NCI-H345 treated with DMSO at 0.1 percent for 48 hours (cell line): ENCODE measurements at regions not wholly inside any gene's neighbourhood (a gene's known extent, or its start where the extent isn't known, plus 50 kb on each side); places are given as distances from the start of the nearest gene placed in this dataset.

Experiments
- DNase-seq: peaks from one replicate; lab custom pipeline; 2025; ENCODE audit not compliant: unreplicated experiment; lab: John Stamatoyannopoulos, UW

DNA sequence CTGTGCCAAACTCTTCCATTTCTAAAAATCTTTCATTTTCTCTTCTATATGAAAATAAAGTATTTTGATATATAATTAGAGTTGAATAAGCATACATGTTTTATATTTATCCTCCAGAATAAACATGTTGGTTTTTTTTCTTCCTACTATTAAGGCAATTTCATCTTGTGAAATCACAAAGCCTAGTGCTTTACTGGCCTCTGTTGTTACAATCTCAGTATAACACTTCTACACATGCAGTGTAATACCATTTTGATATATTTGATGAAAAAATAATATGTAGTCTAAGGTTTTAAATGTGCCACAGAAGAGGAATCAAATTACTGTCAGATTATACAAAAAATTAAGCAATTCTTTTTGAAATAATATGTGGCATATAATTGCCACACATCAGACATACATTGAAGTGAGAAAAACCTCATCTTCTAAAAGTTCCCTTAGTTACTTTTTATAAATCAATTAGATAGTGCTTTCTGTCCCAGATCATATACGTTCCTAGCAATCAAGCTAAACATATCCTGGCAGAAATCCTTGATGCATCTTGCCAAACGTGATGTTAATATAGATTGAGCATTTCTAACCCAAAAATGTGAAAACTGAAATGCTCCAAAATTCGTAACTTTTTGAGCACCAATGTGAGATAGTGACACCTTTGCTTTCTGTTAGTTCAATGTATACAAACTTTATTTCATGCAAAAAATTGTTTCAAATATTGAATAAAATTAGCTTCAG lies 225.1 kb upstream of the MANEA start:
- no peak for DNase-seq

DNA sequence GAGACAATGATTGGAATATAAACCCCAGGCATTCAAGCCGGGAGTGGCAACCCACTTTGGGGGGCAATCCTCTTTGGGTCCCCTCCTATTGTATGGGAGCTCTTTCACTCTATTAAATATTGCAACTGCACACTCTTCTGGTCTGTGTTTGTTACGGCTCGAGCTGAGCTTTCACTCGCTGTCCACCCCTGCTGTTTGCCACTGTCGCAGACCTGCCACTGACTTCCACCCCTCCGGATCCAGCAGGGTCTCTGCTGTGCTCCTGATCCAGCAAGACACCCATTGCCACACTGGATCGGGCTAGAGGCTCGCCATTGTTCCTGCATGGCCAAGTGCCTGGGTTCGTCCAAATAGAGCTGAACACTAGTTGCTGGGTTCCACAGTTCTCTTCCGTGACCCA lies 222.8 kb upstream of the MANEA start:
- DNase-seq: no peak

DNA sequence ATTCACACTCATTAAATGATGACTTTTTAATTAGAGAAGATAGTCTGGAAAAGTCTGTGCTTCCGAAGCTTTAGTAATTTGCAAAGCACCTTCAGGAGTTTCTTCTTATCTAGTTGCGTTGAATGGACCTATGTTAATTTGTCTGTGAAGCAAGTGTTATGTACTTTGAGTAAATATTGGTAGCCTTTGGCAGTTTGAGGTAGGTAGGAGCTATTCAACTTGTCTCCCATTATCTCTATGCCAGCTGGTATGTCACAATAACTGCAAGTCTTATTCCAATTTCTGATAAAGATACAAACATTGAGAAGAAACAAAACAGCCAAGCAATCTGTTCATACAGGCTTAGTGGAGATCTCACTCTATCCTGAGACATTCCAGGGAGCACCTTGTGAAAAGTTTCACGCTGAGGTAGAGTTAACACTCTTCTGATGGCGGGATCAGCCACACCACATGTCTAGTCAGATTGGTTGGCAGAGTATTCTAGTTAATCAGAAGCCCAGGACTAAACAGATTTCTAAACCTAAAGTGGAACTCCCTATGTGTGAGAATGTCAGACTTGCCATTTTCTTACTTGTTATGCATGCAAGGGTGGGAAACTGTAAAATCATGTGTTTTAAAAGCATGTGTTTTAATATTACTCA lies 219.8 kb upstream of the MANEA start:
- no peak for DNase-seq

DNA sequence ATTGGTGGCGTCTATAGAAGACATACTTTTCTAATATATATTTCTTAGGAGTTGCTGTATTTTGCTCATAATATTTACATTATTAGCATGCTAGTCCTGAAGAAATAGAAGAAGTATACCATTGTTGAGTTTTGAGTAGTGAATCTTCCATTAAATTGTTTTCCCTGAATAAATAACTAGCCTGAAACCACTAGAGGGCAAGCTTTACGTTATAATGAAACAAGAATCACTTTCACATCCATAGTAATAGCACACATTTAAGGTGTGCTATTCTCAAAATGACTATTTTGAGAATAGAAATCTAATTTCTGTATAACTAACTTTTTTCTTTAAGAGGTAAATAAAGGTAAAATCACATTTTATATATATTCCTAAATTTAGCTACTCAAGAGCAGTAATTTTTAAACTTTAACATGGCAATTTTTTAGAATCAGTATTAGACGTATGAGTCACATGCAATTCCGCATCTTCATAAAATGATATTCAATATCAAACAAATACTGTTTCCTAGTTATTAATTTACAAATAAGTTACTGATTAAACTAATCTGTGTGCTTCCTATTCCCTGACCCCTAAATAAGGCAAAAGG lies 213.2 kb upstream of the MANEA start:
- DNase-seq: peak; percentile 12

DNA sequence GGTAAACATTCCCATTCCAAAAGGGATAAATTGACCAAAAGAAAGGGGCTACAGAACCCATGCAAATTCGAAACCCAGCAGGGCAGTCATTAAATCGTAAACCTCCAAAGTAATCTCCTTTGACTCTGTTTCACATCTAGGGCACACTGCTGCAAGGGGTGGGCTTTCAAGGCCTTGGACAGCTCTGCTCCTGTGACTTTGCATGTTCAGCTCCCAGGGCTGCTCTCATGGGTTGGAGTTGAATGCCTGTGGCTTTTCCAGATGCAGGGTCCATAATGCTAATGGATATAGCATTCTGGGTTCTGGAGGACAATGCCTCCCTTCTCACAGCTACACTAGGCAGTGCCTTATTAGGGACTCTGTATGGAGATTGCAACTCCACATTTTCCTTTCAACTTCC lies 211.9 kb upstream of the MANEA start:
- DNase-seq: no peak

DNA sequence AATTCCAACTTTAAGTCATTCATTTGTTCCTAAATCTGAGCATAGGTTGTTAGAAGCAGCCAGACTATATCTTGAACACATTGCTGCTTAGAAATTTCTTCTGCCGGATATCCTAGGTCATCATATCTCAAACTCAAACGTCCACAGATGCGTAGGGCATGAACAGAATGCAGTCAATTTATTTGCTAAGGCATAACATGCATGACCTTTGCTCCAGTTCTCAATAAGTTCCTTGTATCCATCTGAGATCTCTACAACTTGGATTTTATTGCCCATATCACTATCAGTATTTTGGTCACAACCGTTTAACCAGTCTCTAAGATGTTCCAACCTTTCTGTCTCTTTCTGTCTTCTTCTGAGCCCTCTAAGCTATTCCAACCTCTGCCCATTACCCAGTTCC lies 210.9 kb upstream of the MANEA start:
- no peak for DNase-seq

DNA sequence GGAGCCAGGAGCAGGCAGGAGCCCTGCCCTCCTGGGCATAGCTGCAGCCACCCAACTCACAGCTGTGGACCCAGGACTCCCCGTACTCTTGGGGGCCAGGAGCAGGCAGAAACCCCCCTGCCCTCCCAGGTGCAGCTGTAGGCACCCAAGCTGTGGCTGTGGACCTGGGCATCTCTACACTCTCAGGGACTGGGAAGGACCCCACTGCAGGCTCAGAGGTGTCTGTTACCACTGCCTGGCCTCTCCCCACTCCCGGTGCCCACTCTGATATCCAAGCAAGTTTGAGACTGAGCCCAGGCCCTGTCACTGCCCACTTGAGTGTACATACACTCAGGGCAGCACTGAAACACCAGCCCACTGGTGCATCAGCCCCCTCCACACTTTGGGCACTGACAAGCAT lies 193.5 kb upstream of the MANEA start:
- DNase-seq: no peak

DNA sequence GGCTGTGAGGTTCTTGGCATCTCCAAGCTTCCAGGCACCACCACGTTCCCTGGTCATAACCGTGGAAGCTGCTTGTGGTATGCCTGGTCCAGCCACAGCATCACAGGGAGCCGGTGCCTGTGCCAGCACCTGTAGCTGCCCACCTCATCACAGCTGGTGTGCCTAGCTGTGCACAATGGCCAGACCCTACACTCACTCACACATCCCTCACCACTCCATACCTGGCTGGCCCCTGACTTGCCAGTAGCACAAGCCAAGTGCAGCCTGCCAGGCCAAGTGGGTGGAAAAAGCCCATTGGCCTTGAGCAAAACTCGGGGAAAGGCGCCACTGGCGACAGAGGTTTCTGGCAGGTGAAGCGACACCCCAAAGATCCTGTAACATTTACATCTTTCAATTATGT lies 192.3 kb upstream of the MANEA start:
- DNase-seq: no peak

DNA sequence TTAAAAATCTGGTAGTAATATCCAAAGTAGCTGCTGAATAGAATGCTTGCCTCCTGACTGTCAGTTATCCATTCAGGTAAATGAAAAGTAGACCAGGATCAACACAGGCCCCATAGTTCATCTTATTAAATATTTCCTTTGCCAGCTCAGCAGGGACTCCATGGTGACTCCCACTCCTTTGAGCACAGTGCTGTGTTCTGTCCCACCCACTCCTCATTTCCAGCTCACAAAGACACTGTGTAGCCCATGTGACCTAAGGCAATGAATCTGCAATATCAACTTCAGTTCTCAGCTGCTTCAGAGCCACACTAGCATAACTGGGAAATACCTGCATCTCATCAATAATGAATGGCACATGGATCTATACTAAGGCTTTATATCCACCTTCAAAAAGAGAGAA lies 189.5 kb upstream of the MANEA start:
- peak; percentile 77 for DNase-seq

DNA sequence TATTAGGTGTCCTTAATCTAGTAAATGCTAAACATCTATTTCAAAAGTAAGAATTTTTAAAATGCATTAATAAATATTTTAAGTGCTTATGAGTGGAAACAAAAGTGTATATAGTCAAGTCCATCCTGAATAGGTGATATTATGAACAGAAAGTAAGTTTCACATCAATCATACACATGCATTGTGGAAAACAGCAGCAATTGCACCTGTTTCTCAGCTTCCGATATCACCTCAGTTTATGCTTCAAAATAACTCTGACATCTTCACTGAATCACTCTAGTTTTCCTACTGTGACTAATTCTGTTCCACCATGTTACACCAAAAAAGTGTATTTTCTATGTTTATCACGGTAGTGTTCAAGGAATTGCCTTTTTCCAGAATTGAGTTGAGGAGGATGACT lies 172.6 kb upstream of the MANEA start:
- no peak for DNase-seq

DNA sequence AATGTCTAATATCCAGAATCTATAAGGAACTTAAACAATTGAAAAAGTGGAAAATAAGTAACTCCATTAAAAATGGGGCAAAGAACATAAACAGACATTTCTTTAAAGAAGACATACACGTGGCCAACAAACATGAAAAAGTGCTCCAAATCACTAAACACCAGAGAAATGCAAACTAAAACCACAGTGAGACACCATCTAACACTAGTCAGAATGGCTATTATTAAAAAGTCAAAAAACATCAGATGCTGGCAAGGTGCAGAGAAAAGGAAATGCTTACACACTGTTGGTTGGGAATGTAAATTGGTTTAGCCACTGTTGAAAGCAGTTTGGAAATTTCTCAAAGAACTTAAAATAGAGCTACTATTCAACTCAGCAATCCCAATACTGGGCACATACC lies 169.2 kb upstream of the MANEA start:
- no peak for DNase-seq

DNA sequence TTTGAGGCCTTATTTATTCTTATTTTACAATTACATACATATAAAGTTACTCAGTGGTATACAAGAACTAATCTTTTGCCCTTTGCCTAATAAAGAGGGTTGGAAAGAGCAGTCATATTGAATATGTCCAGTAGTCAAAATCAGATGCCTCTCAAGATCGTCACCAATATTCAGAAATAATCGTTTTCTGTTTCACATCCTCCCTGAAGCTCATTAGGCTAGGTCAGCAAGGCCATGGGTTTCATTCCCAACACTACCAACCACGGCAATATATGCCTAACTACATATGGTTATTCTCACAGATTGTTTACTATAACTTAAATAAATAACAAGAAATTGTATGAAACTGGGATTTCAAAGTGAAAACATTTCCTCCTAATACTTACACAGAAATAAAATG lies 167.2 kb upstream of the MANEA start:
- DNase-seq: no peak

DNA sequence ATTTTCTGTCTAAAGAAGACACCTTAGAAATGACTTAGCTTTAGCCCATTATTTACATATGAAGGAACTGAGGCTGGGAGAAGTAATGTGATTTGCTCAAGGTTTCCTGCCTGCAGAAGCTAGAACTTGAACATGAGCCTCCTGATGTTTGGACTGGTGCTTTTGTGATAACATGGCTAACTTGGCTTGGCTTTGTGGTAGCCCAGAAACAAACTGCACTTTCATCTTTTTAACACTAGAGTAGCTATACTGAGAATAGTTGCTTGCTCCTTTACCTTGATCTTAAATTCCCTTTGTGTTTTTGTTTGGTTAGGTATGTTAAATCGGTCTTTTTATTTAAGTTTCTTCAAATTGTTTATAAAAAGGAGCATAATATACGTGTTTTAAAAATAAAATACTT lies 163.5 kb upstream of the MANEA start:
- DNase-seq: no peak

DNA sequence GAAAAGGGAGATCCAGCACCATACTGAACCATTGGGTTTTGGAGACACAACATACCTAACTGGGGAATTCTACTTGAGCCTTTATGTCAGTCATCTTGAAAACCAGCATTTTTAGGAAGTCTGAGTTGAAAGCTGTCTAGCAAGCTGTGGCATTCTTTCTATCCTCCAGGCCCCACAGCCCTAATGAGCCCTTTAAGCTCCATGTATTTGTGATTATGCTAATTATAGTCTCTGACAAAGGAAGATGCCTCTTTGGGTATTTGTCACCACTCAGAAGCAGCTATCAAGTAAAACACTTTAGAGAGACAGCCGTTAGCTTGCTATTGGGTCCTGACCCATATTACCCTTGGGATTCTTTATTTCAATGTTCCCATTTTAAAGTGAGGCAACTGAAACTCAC lies 159.5 kb upstream of the MANEA start:
- DNase-seq: no peak

DNA sequence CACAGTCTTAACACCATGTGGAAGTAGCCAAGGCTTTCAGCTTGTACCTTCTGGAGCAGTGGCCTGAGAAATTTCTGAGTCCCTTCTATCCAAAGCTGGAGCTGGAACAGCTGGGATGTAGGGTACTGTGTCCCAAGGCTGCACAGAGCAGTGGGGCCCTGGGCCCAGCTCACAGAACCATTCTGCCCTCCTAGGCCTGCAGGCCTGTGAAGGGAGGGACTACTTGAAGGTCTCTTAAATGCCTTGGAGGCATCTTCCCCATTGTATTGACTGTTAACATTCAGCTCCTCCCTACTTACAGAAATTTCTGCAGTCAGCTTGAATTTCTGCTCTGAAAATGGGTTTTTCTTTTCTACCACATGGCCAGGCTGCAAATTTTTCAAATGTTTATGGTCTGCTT lies 156.5 kb upstream of the MANEA start:
- no peak for DNase-seq

DNA sequence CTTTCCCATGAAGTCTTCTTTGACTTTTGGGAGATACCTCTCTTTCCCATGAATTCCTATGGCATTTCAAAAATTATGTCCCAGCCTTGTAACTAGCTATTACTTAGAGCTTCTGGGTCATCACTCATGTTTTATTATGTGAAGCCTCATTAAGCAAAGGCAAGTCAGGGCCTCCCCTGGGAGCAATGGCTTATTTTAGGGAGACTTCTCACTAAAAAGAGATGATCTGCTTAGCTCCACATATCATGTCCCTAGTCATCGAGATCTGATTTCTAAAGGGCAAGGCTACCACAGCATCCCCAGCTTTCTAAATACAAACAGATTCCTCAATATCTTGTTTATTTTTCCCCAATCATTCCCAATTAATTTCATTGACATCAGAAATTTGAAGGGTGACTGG lies 154.0 kb upstream of the MANEA start:
- DNase-seq: no peak

DNA sequence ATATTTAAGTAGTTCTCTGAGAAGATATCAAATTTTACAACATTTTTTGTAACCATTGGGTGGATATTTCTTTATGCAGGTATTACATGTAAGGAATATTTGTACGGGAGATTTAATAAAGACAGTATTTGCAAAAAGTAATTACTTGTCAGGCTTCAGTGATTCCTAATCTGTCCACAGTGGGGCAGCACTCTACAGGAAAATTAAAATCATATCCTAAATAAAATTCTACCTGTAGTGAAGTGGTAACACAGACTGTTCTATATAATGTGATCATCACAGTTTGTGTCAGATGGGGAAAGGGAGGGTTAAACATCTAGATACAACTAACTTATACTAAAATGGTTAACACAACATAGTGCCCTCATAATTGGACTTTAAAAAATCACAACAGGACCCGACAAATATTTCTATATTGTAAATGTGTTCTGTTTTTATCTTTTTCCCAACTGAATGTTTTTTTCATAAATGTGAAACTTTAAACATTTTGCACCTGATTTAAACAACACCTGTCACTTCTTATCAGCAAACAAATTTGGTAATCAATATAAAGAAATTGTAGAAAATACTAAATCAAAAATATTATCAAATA lies 145.6 kb upstream of the MANEA start:
- DNase-seq: peak; percentile 28

DNA sequence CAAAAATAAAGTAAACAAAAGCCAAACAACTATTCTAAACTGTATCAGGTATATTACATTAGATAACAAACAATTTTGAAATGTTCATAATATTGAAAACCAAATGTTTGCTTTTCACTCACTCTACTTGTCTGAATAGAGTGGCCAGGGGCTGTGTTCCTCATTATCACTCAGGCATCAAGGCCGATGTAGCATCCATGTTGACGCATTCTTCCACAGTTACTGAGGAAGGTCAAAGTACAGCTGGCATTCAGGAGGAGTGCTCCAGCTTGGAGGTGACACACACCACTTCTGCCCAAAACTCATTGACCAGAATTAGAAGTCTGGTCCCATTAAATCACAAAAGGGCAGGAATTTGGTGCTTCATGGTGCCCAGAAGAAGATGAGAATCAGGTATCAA lies 137.6 kb upstream of the MANEA start:
- DNase-seq: no peak

DNA sequence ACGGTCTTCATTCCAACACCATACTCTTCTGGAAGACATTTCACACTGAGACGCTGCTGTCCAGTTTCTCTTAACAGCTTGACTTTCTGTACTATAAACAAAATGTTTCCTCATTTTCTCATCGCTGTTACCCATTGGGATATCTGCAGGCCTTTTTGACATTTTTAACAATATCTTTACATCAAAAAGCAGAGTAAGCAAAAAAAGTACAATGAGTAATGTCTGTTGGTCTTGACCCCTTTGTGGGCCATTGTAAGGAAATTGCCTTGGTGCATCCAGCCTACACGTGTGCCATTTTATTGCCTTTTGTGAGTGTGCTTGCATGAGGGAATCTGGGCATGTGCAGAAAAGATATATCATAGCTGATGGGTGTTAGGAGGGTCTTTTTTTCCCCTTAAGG lies 129.1 kb upstream of the MANEA start:
- no peak for DNase-seq

DNA sequence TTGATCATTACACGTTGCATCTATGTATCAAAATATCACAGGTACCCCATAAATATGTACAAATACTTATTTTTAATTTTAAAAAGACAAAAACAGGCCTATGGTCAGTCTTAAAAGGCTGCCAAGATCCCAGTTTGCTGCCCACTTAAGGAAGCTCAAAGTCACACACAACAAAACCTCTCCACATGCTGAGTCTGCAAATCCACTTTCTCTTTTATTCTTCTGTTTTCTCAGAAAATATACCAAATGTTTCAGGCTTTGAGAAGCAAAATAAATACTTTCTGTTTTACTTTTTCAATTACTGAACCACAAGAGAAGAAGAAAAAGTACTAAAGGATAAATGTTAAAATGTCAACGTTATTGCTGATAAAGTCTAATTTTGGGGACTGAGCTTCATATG lies 107.8 kb upstream of the MANEA start:
- no peak for DNase-seq

DNA sequence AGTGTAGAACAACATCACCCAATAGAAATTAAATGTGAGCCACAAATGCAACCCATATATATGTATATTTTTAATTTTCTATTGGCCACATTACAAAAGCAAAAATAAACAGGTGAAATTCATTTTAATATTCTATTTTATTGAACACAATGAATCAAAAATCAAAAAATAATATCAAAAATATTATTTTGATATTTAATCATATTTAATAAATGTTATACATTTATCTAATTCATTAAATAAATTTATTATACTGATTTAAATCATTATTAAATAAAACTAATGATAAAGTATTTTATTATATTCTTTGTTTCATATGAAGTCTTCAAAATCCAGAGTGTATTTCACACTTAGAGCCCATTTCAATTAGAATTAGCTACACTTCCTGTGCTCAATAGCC lies 98.4 kb upstream of the MANEA start:
- no peak for DNase-seq

DNA sequence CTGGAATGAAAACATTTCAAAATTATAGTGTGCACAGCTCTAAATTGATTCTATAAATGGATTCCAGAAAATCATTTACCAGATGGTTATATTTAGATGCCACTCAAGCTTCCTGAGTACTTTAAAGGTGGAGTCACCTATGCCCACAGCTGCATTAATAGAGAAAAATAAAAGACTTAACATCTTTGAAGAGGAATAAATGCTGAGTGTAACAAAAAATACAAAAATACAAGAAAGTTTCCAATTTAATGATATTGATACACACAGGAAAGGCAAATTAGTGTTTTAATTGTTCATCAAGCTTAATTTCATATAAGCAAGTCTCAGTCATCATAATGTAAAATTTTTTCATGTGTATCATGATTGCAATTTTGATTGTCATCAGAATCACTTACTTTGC lies 89.5 kb upstream of the MANEA start:
- no peak for DNase-seq
